K562 (cell line): ENCODE measurements at regions not wholly inside any gene's neighbourhood (a gene's known extent, or its start where the extent isn't known, plus 50 kb on each side); places are given as distances from the start of the nearest gene placed in this dataset.

Experiments
- ASH1L ChIP-seq: fragments of 450-650 bp; IDR thresholded peaks from 2 replicates; pipeline ENCODE4 v1.6.1; 2018; ENCODE audit warnings: borderline replicate concordance, mild to moderate bottlenecking, low read depth; ENCODE audit not compliant: partially characterized antibody
- CBFB ChIP-seq: sonication (generic); formaldehyde crosslinking; IDR thresholded peaks from 2 replicates; pipeline ENCODE4 v1.4.0; 2020; ENCODE audit warnings: mild to moderate bottlenecking, missing genetic modification reagents
- EWSR1 ChIP-seq: fragments of 450-650 bp; IDR thresholded peaks from 2 replicates; pipeline ENCODE4 v1.6.1; 2018; ENCODE audit warnings: borderline replicate concordance, mild to moderate bottlenecking, low read depth, moderate library complexity; ENCODE audit not compliant: partially characterized antibody
- FOS ChIP-seq: IDR thresholded peaks from 3 replicates; pipeline ENCODE4 v1.6.1; 2011; ENCODE audit not compliant: insufficient read length; ENCODE audit errors: extremely low read depth
- GTF2A2 ChIP-seq: IDR thresholded peaks from 2 replicates; pipeline ENCODE4 v1.6.1; 2016; ENCODE audit warnings: mild to moderate bottlenecking, missing genetic modification characterization, missing compliant biosample characterization
- HNRNPK ChIP-seq: fragments of 200-400 bp; formaldehyde crosslinking; IDR thresholded peaks from one replicate; pipeline ENCODE4 v1.6.1; 2018; ENCODE audit warnings: mild to moderate bottlenecking, low read depth, low read length; ENCODE audit not compliant: poor library complexity, severe bottlenecking
- KDM1A ChIP-seq, 2 experiments: fragments of 450-650 bp; IDR thresholded peaks; 2 replicates each; pipeline ENCODE4 v1.6.1; 2016; ENCODE audit warnings: mild to moderate bottlenecking in 2 of 2
- MEIS2 ChIP-seq: fragments of 450-650 bp; IDR thresholded peaks from 2 replicates; pipeline ENCODE4 v1.6.1; 2014; ENCODE audit warnings: mild to moderate bottlenecking; ENCODE audit not compliant: partially characterized antibody
- MIER1 ChIP-seq: fragments of 450-650 bp; IDR thresholded peaks from 2 replicates; pipeline ENCODE4 v1.6.1; 2016; ENCODE audit warnings: antibody characterized with exemption, mild to moderate bottlenecking, low read depth
- NFXL1 ChIP-seq: fragments of 450-650 bp; formaldehyde crosslinking; IDR thresholded peaks from 2 replicates; pipeline ENCODE4 v1.4.0; 2021; ENCODE audit warnings: mild to moderate bottlenecking
- POLR2AphosphoS2 ChIP-seq: IDR thresholded peaks from 2 replicates; pipeline ENCODE4 v1.6.1; 2012; ENCODE audit warnings: low read length, improper control_type of control experiment
- RAD51 ChIP-seq: fragments of 450-650 bp; IDR thresholded peaks from 2 replicates; pipeline ENCODE4 v1.7.1; 2016; ENCODE audit warnings: low read depth, mild to moderate bottlenecking, borderline replicate concordance
- SAFB2 ChIP-seq: fragments of 200-400 bp; formaldehyde crosslinking; IDR thresholded peaks from 2 replicates; pipeline ENCODE4 v1.6.1; 2018; ENCODE audit warnings: borderline replicate concordance, low read length, low read depth, moderate library complexity; ENCODE audit not compliant: severe bottlenecking
- SMAD2 ChIP-seq: fragments of 150-350 bp; IDR thresholded peaks from 2 replicates; pipeline ENCODE4 v1.6.1; 2014; ENCODE audit warnings: low read depth, mild to moderate bottlenecking, low read length
- SP1 ChIP-seq: sonication (generic); formaldehyde crosslinking; IDR thresholded peaks from 2 replicates; pipeline ENCODE4 v1.8.1; 2022; ENCODE audit warnings: mild to moderate bottlenecking, missing genetic modification reagents
- TAF1 ChIP-seq: IDR thresholded peaks from 2 replicates; pipeline ENCODE4 v1.6.1; 2011; ENCODE audit warnings: mild to moderate bottlenecking, low read length, moderate library complexity; ENCODE audit not compliant: insufficient read depth, control insufficient read depth, severe bottlenecking; ENCODE audit errors: extremely low read depth
- TAL1 ChIP-seq: fragments of 450-650 bp; IDR thresholded peaks from 2 replicates; pipeline ENCODE4 v1.6.1; 2016; ENCODE audit warnings: mild to moderate bottlenecking
- TRIM28 ChIP-seq: fragments of 450-650 bp; IDR thresholded peaks from 2 replicates; pipeline ENCODE4 v1.6.1; 2017
- ZFPM2 ChIP-seq: fragments of 250-450 bp; sonication (Bioruptor Pico); IDR thresholded peaks from 2 replicates; pipeline ENCODE4 v1.5.1; 2022; ENCODE audit warnings: mild to moderate bottlenecking
- ZNF23 ChIP-seq: fragments of 250-450 bp; sonication (Bioruptor Pico); IDR thresholded peaks from 2 replicates; pipeline ENCODE4 v1.4.0; 2020; ENCODE audit warnings: mild to moderate bottlenecking
- ZNF282 ChIP-seq: sonication (generic); formaldehyde crosslinking; IDR thresholded peaks from 2 replicates; pipeline ENCODE4 v1.8.1; 2023; ENCODE audit warnings: missing genetic modification reagents
- ZNF583 ChIP-seq: fragments of 250-450 bp; sonication (Bioruptor Pico); IDR thresholded peaks from 2 replicates; pipeline ENCODE4 v1.4.0; 2020
- TF ChIP-seq, protein P1 (sequence below): sonication (generic); formaldehyde crosslinking; IDR thresholded peaks from 2 replicates; pipeline ENCODE4 v1.8.0; 2022; ENCODE audit warnings: mild to moderate bottlenecking, low read depth, missing genetic modification reagents
- TF ChIP-seq, protein P2 (sequence below): fragments of 450-650 bp; IDR thresholded peaks from 2 replicates; pipeline ENCODE4 v1.6.1; 2016; ENCODE audit warnings: missing biosample characterization, missing genetic modification characterization
- TF ChIP-seq, protein P3 (sequence below): sonication (generic); formaldehyde crosslinking; IDR thresholded peaks from 2 replicates; pipeline ENCODE4 v1.8.1; 2022; ENCODE audit warnings: missing genetic modification reagents
- TF ChIP-seq, protein P4 (sequence below): fragments of 250-450 bp; sonication (Bioruptor Pico); IDR thresholded peaks from 2 replicates; pipeline ENCODE4 v1.5.0; 2021; ENCODE audit warnings: mild to moderate bottlenecking, moderate library complexity

DNA sequence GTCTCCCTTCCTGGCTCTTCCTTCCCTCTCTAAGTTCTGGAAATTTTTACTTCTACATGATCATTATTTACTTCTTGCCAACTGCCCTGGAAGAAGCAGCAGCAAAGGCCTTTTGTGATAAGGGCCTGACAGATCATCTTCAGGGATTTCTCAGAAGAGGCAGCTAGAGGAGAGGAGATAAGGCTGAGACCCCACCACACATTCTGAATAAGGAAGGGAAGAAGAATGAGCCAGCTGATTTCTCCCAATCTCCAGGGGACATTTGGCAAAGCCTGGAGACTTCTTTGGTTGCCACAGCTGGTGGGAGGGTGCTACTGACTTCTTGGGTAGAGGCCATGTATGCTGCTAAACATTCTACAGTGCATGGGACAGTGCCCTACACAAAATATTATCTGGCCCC, 122.4 kb upstream of the OR9Q1 start (continued):
- TF ChIP-seq, protein P1, sequence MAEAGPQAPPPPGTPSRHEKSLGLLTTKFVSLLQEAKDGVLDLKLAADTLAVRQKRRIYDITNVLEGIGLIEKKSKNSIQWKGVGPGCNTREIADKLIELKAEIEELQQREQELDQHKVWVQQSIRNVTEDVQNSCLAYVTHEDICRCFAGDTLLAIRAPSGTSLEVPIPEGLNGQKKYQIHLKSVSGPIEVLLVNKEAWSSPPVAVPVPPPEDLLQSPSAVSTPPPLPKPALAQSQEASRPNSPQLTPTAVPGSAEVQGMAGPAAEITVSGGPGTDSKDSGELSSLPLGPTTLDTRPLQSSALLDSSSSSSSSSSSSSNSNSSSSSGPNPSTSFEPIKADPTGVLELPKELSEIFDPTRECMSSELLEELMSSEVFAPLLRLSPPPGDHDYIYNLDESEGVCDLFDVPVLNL = no peak
- no peak for TF ChIP-seq NFXL1 (CRISPR knock-in tag)
- no peak for TF ChIP-seq MIER1
- no peak for TF ChIP-seq ZNF282
- TF ChIP-seq ZFPM2 (CRISPR knock-in tag) = no peak
- TF ChIP-seq RAD51 = no peak
- TF ChIP-seq, protein P2, sequence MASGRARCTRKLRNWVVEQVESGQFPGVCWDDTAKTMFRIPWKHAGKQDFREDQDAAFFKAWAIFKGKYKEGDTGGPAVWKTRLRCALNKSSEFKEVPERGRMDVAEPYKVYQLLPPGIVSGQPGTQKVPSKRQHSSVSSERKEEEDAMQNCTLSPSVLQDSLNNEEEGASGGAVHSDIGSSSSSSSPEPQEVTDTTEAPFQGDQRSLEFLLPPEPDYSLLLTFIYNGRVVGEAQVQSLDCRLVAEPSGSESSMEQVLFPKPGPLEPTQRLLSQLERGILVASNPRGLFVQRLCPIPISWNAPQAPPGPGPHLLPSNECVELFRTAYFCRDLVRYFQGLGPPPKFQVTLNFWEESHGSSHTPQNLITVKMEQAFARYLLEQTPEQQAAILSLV (tag) = no peak
- no peak for TF ChIP-seq ZNF583
- no peak for TF ChIP-seq TAF1
- no peak for TF ChIP-seq EWSR1
- no peak for TF ChIP-seq SMAD2
- peak; percentile 71 to 80 for TF ChIP-seq KDM1A (IDR thresholded peaks at IDR 0.05)
- no peak for TF ChIP-seq FOS
- TF ChIP-seq HNRNPK = no peak
- TF ChIP-seq SAFB2 = no peak
- TF ChIP-seq CBFB = no peak
- no peak for TF ChIP-seq TRIM28
- TF ChIP-seq SP1 = no peak
- peak; percentile 75 for TF ChIP-seq MEIS2
- TF ChIP-seq ZNF23 = no peak
- peak; percentile 85 for TF ChIP-seq TAL1
- TF ChIP-seq, protein P3, sequence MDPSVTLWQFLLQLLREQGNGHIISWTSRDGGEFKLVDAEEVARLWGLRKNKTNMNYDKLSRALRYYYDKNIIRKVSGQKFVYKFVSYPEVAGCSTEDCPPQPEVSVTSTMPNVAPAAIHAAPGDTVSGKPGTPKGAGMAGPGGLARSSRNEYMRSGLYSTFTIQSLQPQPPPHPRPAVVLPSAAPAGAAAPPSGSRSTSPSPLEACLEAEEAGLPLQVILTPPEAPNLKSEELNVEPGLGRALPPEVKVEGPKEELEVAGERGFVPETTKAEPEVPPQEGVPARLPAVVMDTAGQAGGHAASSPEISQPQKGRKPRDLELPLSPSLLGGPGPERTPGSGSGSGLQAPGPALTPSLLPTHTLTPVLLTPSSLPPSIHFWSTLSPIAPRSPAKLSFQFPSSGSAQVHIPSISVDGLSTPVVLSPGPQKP (CRISPR knock-in tag) = no peak
- no peak for TF ChIP-seq GTF2A2
- TF ChIP-seq ASH1L = no peak
- TF ChIP-seq POLR2AphosphoS2 = no peak
- TF ChIP-seq, protein P4, sequence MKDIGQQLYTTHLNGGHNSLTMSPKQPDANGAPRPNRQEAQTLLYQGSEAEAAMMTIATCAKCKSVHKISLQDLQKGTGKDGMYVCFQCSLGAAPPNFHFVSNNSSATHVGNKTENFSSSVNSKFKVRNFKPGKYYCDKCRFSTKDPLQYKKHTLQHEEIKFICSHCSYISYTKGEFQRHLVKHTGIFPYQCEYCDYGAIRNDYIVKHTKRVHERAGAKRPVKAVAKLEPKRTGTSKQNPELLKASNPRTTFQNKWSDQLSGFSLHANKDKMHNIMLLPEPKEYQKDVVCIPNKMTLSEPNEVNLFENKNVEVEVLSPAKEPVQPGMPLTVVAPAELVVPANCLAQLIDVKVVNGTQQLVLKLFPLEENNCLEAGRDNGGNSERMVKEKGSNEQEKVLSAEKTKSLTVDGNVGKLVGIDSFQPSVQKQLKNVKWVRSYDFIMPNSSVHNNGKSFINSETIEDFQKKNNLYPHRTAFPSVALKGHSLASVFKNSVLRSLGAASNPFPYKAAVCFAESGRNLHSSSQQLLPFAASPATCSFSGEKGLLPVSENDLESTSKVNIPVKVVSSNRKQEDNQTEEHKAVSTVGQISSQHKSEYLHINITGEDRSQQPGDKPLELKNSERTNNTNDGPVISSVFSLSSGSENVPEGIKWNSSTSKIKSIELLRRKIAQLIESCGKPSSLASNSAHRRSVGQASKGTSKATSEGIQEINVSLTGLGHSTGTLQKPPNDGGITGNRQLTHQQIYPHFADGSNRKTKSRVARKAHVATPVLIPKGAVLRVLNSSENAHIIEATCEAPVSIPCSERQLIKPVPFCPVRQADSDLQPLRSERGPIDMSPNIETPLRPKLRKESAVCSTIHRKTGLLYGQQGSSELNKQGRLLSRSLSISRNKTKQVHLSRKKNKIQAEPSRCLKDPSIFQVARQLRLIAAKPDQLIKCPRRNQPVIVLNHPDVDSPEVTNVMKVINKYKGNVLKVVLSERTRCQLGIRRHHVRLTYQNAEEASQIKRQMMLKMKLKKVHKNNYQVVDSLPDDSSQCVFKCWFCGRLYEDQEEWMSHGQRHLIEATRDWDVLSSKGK (CRISPR knock-in tag) = no peak
